Keratinocyte (primary cell): ENCODE measurements at regions not wholly inside any gene's neighbourhood (a gene's known extent, or its start where the extent isn't known, plus 50 kb on each side); places are given as distances from the start of the nearest gene placed in this dataset.

Experiments used
- DNase-seq: peaks from one replicate; pipeline ENCODE4 v3.0.0-alpha.2; 2011; ENCODE audit warnings: low read depth, missing footprints, low spot score
- FAIRE-seq: peaks from 2 replicates; lab custom pipeline; 2011; peaks lifted over from hg19 to GRCh38; lab: Jason Lieb, UNC
- H2AFZ ChIP-seq: 2 replicates; pipeline ENCODE4 v1.6.0; 2012; ENCODE audit warnings: low read length, control low read depth, inconsistent platforms; ENCODE audit not compliant: control insufficient read depth
- H3K27ac ChIP-seq: 2 replicates; pipeline ENCODE4 v1.5.1; 2011; ENCODE audit warnings: low read length; ENCODE audit not compliant: control insufficient read depth, insufficient read depth
- H3K27me3 ChIP-seq: 3 replicates; pipeline ENCODE4 v1.6.0; 2011; ENCODE audit warnings: low read length; ENCODE audit not compliant: control insufficient read depth, insufficient read depth; ENCODE audit errors: extremely low read depth
- H3K36me3 ChIP-seq, 2 experiments: 2 replicates in 1 of 2; 3 replicates in 1 of 2; pipeline ENCODE4 v1.5.1; 2011; ENCODE audit warnings: low read length in 2 of 2, mild to moderate bottlenecking in 1 of 2; ENCODE audit not compliant: control insufficient read depth in 2 of 2, insufficient read depth in 2 of 2; ENCODE audit errors: extremely low read depth in 1 of 2
- H3K4me1 ChIP-seq: 3 replicates; pipeline ENCODE4 v1.5.1; 2011; ENCODE audit warnings: low read length; ENCODE audit not compliant: control insufficient read depth, insufficient read depth; ENCODE audit errors: extremely low read depth
- H3K4me2 ChIP-seq: 3 replicates; pipeline ENCODE4 v1.6.0; 2011; ENCODE audit warnings: low read depth, low read length; ENCODE audit not compliant: control insufficient read depth, insufficient read depth; ENCODE audit errors: extremely low read depth
- H3K4me3 ChIP-seq, 3 experiments: fragments of 200-600 bp in 1 of 3; sonication (generic) in 1 of 3; 2 replicates in 2 of 3; 3 replicates in 1 of 3; pipeline ENCODE4 v1.5.1; 2011 to 2016; ENCODE audit warnings: low read length in 3 of 3, mild to moderate bottlenecking in 3 of 3, control low read depth in 2 of 3, inconsistent platforms in 1 of 3, low read depth in 1 of 3, mixed read lengths in 1 of 3, mixed run types in 1 of 3, moderate library complexity in 1 of 3; ENCODE audit not compliant: control insufficient read depth in 2 of 3, insufficient read depth in 2 of 3; ENCODE audit errors: extremely low read depth in 1 of 3
- H3K79me2 ChIP-seq: 2 replicates; pipeline ENCODE4 v1.6.0; 2012; ENCODE audit warnings: low read length; ENCODE audit not compliant: control insufficient read depth, insufficient read depth
- H3K9ac ChIP-seq: 3 replicates; pipeline ENCODE4 v1.6.0; 2011; ENCODE audit warnings: low read length; ENCODE audit not compliant: control insufficient read depth, insufficient read depth; ENCODE audit errors: extremely low read depth
- H3K9me1 ChIP-seq: 3 replicates; pipeline ENCODE4 v1.6.0; 2011; ENCODE audit warnings: low read length; ENCODE audit not compliant: control insufficient read depth, insufficient read depth; ENCODE audit errors: extremely low read depth
- H3K9me3 ChIP-seq: 2 replicates; pipeline ENCODE4 v1.5.1; 2012; ENCODE audit warnings: low read depth, low read length; ENCODE audit not compliant: control insufficient read depth
- H4K20me1 ChIP-seq: 3 replicates; pipeline ENCODE4 v1.6.0; 2011; ENCODE audit warnings: low read length; ENCODE audit not compliant: control insufficient read depth, insufficient read depth; ENCODE audit errors: extremely low read depth
- CTCF ChIP-seq, 3 experiments: IDR thresholded peaks in 1 of 3; conservative IDR thresholded peaks in 1 of 3; optimal IDR thresholded peaks in 1 of 3; 2 replicates in 2 of 3; 3 replicates in 1 of 3; pipeline versions ENCODE3 to v1.5.1; 2011; ENCODE audit warnings: low read length in 3 of 3, mild to moderate bottlenecking in 3 of 3, moderate library complexity in 2 of 3, control low read depth in 1 of 3, inconsistent platforms in 1 of 3; ENCODE audit not compliant: insufficient read depth in 2 of 3; ENCODE audit errors: extremely low read depth in 1 of 3
- EZH2 ChIP-seq: IDR thresholded peaks from one replicate; pipeline ENCODE4 v1.6.1; 2012; ENCODE audit warnings: inconsistent platforms, mild to moderate bottlenecking, low read length, moderate library complexity
- dilution Hi-C: fragments of 300-500 bp; cut with MboI; formaldehyde crosslinking; loops from one replicate; pipeline ENCODE4 v1.7.0; 2020; ENCODE audit warnings: low sequenced_read_pairs; ENCODE audit not compliant: extremely low pct_ligation_motif_present

GRCh38 chr11:94676814-94677213, 91.3 kb upstream of the AMOTL1 start:
- H4K20me1 ChIP-seq = no peaks in the 10 kb centered on the region
- no peak overlapping the region for H2AFZ ChIP-seq
- no peaks in the 10 kb centered on the region for H3K9me3 ChIP-seq
- H3K79me2 ChIP-seq = no peaks in the 10 kb centered on the region
- H3K4me1 ChIP-seq = peaks cover 67% of the 10 kb centered on the region
- H3K9me1 ChIP-seq = peaks cover 3% of the 10 kb centered on the region
- H3K4me2 ChIP-seq = peak overlapping the region; percentile 78
- H3K27me3 ChIP-seq = no peaks in the 10 kb centered on the region
- peak overlapping the region in 1 of 3 experiments; percentile 19 for H3K4me3 ChIP-seq
- H3K36me3 ChIP-seq = no peaks in the 10 kb centered on the region
- DNase-seq (no peak), FAIRE-seq (peak; percentile 73)
- H3K27ac ChIP-seq = peak overlapping the region; percentile 82
- dilution Hi-C loops = no loop called here
- TF ChIP-seq CTCF (optimal IDR thresholded peaks at IDR 0.05 in 1 of 3, IDR thresholded peaks at IDR 0.05 in 1 of 3, conservative IDR thresholded peaks at IDR 0.05 in 1 of 3; ENCODE audit: extremely low read depth in 1 of 3, insufficient read depth in 2 of 3, low read length in 3 of 3) (no peak), EZH2 (no peak)
- H3K9ac ChIP-seq = peak overlapping the region; percentile 46

GRCh38 chr11:94678236-94678635, 89.9 kb upstream of the AMOTL1 start:
- no peaks in the 10 kb centered on the region for H3K36me3 ChIP-seq
- no peak overlapping the region for H2AFZ ChIP-seq
- dilution Hi-C loops = no loop called here
- peak overlapping the region in 2 of 3 experiments; percentile 36 to 45 for H3K4me3 ChIP-seq
- peaks cover 3% of the 10 kb centered on the region for H3K9me1 ChIP-seq
- H3K4me1 ChIP-seq = peaks cover 66% of the 10 kb centered on the region
- H3K4me2 ChIP-seq = peak overlapping the region; percentile 78
- no peak for DNase-seq
- H3K27ac ChIP-seq = peak overlapping the region; percentile 82
- H4K20me1 ChIP-seq = no peaks in the 10 kb centered on the region
- H3K27me3 ChIP-seq = no peaks in the 10 kb centered on the region
- H3K79me2 ChIP-seq = no peaks in the 10 kb centered on the region
- FAIRE-seq = peak; percentile 96
- H3K9ac ChIP-seq = peak overlapping the region; percentile 46
- TF ChIP-seq EZH2 (no peak), CTCF (optimal IDR thresholded peaks at IDR 0.05 in 1 of 3, IDR thresholded peaks at IDR 0.05 in 1 of 3, conservative IDR thresholded peaks at IDR 0.05 in 1 of 3; ENCODE audit: extremely low read depth in 1 of 3, insufficient read depth in 2 of 3, low read length in 3 of 3) (no peak)
- no peaks in the 10 kb centered on the region for H3K9me3 ChIP-seq
